NCI-H510A treated with DMSO at 0.1 percent for 48 hours (cell line): ENCODE measurements at regions not wholly inside any gene's neighbourhood (a gene's known extent, or its start where the extent isn't known, plus 50 kb on each side); places are given as distances from the start of the nearest gene placed in this dataset.
A peak's percentile ranks its signal among the peaks of the same experiment; 100 is the strongest.
"Not testable (repeated sequence)": the region's sequence is repeated elsewhere in the genome, so short reads cannot be mapped to it uniquely, and the experiment has no call there.

Experiments used
- DNase-seq: peaks from one replicate; lab custom pipeline; 2025; lab: John Stamatoyannopoulos, UW

GRCh38 chr7:66458991-66459390 lies 169.7 kb upstream of the KCTD7 start:
- not testable (repeated sequence) for DNase-seq

- DNase-seq: not testable (repeated sequence)
These were observed 168.8 kb upstream of the KCTD7 start for GRCh38 chr7:66459783-66460413.

GRCh38 chr7:66460921-66461361 lies 167.7 kb upstream of the KCTD7 start:
- DNase-seq: no peak

- DNase-seq: not testable (repeated sequence)
These were observed 167.3 kb upstream of the KCTD7 start for GRCh38 chr7:66461397-66461796.

GRCh38 chr7:66462831-66463230 lies 165.8 kb upstream of the KCTD7 start:
- DNase-seq: not testable (repeated sequence)

- no peak for DNase-seq
These were observed 164.6 kb upstream of the KCTD7 start for GRCh38 chr7:66464059-66464458.

GRCh38 chr7:66466081-66466600 lies 162.5 kb upstream of the KCTD7 start:
- DNase-seq: no peak

- DNase-seq: no peak
These were observed 160.8 kb upstream of the KCTD7 start for GRCh38 chr7:66467887-66468286.

GRCh38 chr7:66473064-66473463 lies 155.6 kb upstream of the KCTD7 start:
- DNase-seq: not testable (repeated sequence)

GRCh38 chr7:66474441-66474840 lies 154.2 kb upstream of the KCTD7 start:
- DNase-seq: no peak

GRCh38 chr7:66476056-66476455 lies 152.6 kb upstream of the KCTD7 start:
- not testable (repeated sequence) for DNase-seq

GRCh38 chr7:66477822-66478397 lies 150.8 kb upstream of the KCTD7 start:
- DNase-seq: not testable (repeated sequence)

GRCh38 chr7:66481229-66481628 lies 147.5 kb upstream of the KCTD7 start:
- not testable (repeated sequence) for DNase-seq

- not testable (repeated sequence) for DNase-seq
These were observed 139.6 kb upstream of the KCTD7 start for GRCh38 chr7:66489065-66489464.

- not testable (repeated sequence) for DNase-seq
These were observed 138.9 kb upstream of the KCTD7 start for GRCh38 chr7:66489741-66490140.

- peak; percentile 20 for DNase-seq
These were observed 137.7 kb upstream of the KCTD7 start for GRCh38 chr7:66490979-66491378.

- DNase-seq: not testable (repeated sequence)
These were observed 136.3 kb upstream of the KCTD7 start for GRCh38 chr7:66492405-66492804.

GRCh38 chr7:66493235-66494205 lies 135.2 kb upstream of the KCTD7 start:
- DNase-seq: peak; percentile 90

- DNase-seq: no peak
These were observed 131.3 kb upstream of the KCTD7 start for GRCh38 chr7:66497346-66497745.

- no peak for DNase-seq
These were observed 128.6 kb upstream of the KCTD7 start for GRCh38 chr7:66500087-66500486.

GRCh38 chr7:66502230-66503035 lies 126.2 kb upstream of the KCTD7 start:
- DNase-seq: no peak

GRCh38 chr7:66503036-66503370 lies 125.7 kb upstream of the KCTD7 start:
- no peak for DNase-seq
